ENCODE measurements at regions not wholly inside any gene's neighbourhood (a gene's known extent, or its start where the extent isn't known, plus 50 kb on each side); places are given as distances from the start of the nearest gene placed in this dataset.

DNA sequence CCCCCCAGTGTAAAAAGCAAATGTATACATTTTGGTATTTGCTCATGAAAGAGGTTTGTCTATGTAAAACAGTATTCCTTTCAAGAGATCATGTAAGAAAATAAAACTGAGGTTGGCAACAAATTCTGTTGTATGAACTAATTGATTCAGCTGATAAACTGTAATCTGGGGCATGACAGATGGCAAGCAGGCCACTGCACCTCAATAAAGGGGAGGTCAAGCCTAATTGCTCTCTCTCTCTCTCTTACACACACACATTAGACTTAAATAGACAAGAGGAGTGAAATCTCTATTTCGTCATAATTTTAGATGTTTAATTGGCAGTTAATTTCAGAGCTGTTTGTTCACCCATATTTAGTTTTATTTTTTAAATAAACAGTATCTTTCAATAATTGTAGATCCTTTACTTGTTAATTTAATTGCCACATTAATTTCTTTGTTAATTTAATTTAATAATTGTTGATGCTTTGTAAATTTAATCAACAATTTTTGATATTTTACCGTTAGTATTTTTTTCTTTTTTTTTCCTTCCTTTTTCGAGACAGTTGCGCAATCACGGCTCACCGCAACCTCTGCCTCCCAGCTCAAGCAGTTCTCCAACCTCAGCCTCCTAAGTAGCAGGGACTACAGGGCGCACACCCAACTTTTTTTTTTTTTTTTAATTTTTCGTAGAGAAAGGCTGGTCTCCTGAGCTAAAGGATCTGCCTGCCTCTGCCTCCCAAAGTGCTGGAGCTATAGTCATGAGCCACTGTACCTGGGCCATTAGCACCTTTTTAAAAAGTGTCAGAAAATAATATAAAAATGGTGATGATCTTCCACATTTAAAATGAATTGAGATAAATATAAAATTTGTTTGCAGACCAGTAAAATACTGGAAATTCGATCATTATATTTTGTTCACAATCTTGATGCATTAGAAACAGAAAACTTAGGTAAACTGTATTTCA is 577.7 kb downstream of the SLC16A7 start:
- H3K4me2 ChIP-seq (ENCODE audit: insufficient read depth, low read length) = no peak overlapping the region
- TF ChIP-seq ZNF764 (CRISPR knock-in tag; IDR thresholded peaks at IDR 0.05; ENCODE audit: low read depth) = no peak
- TF ChIP-seq MEIS2 (IDR thresholded peaks at IDR 0.05; ENCODE audit: partially characterized antibody) = no peak
- no peak for TF ChIP-seq ZNF224 (CRISPR knock-in tag; IDR thresholded peaks at IDR 0.05)
- no peak for TF ChIP-seq THAP7 (CRISPR knock-in tag; IDR thresholded peaks at IDR 0.05)
- no peak for TF ChIP-seq BCL6 (CRISPR knock-in tag; IDR thresholded peaks at IDR 0.05)
- no peak for TF ChIP-seq TRIM28 (IDR thresholded peaks at IDR 0.05)
- no peak for TF ChIP-seq SP2 (IDR thresholded peaks at IDR 0.05; ENCODE audit: extremely low read depth, low read depth, low read length, poor library complexity, severe bottlenecking)
- peak; percentile 80 for TF ChIP-seq CEBPG (CRISPR knock-in tag; IDR thresholded peaks at IDR 0.05)
- peak; percentile 77 to 99 for TF ChIP-seq CEBPG (tag; conservative IDR thresholded peaks at IDR 0.05 in 1 of 2, IDR thresholded peaks at IDR 0.05 in 1 of 2)
- no peak for TF ChIP-seq E2F4 (CRISPR knock-in tag; IDR thresholded peaks at IDR 0.05; ENCODE audit: low read depth)
- TF ChIP-seq CBX1 (IDR thresholded peaks at IDR 0.05; ENCODE audit: low read depth) = no peak
- no peak for TF ChIP-seq ZKSCAN8 (CRISPR knock-in tag; IDR thresholded peaks at IDR 0.05)
- TF ChIP-seq, protein P1, sequence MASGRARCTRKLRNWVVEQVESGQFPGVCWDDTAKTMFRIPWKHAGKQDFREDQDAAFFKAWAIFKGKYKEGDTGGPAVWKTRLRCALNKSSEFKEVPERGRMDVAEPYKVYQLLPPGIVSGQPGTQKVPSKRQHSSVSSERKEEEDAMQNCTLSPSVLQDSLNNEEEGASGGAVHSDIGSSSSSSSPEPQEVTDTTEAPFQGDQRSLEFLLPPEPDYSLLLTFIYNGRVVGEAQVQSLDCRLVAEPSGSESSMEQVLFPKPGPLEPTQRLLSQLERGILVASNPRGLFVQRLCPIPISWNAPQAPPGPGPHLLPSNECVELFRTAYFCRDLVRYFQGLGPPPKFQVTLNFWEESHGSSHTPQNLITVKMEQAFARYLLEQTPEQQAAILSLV (tag; IDR thresholded peaks at IDR 0.05) = peak; percentile 93
- no peak for TF ChIP-seq ELF2 (CRISPR knock-in tag; IDR thresholded peaks at IDR 0.05)
- no peak for TF ChIP-seq MAFK (IDR thresholded peaks at IDR 0.05; ENCODE audit: low read length)
- no peak for TF ChIP-seq ZBED1 (IDR thresholded peaks at IDR 0.05)
- peak; percentile 98 for TF ChIP-seq CEBPB (tag; IDR thresholded peaks at IDR 0.05)
- TF ChIP-seq SIN3A (IDR thresholded peaks at IDR 0.05; ENCODE audit: borderline replicate concordance in 2 of 2, control insufficient read depth in 1 of 2, low read depth in 2 of 2, low read length in 2 of 2) = no peak
- TF ChIP-seq ZFP36 (IDR thresholded peaks at IDR 0.05; ENCODE audit: low read depth, low read length, partially characterized antibody) = no peak
- TF ChIP-seq ZNF384 (IDR thresholded peaks at IDR 0.05; ENCODE audit: low read depth, low read length) = 0 out of 2 replicates have a peak, but pooled peaks have one; percentile 58
- peak; percentile 35 for TF ChIP-seq DACH1 (IDR thresholded peaks at IDR 0.05; ENCODE audit: partially characterized antibody)

More for the DNA sequence above, 577.7 kb downstream of the SLC16A7 start:
- 34% methylated on average over 9 of the region's 9 CpGs for WGBS (ENCODE audit: insufficient coverage, low coverage, missing lambda C conversion rate)
- Histone ChIP-seq H3K4me1 (replicated peaks in 1 of 2; ENCODE audit: control insufficient read depth in 2 of 2, insufficient read depth in 2 of 2, low read length in 2 of 2) (no peaks in the 10 kb centered on the region), H3K9me1 (ENCODE audit: control insufficient read depth, insufficient read depth, low read length) (no peaks in the 10 kb centered on the region), H3K9ac (ENCODE audit: insufficient read depth in 1 of 2, low read depth in 2 of 2, low read length in 2 of 2) (no peak overlapping the region), H3K79me2 (ENCODE audit: control insufficient read depth, insufficient read depth, low read length) (no peaks in the 10 kb centered on the region), H3K9me3 (replicated peaks; ENCODE audit: control insufficient read depth, insufficient read depth, low read depth, low read length) (no peaks in the 10 kb centered on the region), H3K4me3 (no peak overlapping the region), H3K27ac (ENCODE audit: extremely low read depth, low read depth, low read length) (no peak overlapping the region), H4K20me1 (replicated peaks; ENCODE audit: control insufficient read depth, insufficient read depth, low read length) (no peaks in the 10 kb centered on the region), H3K27me3 (ENCODE audit: control insufficient read depth in 2 of 2, insufficient read depth in 2 of 2, low read length in 2 of 2) (no peaks in the 10 kb centered on the region), H2AFZ (ENCODE audit: low read depth, low read length) (peak overlapping the region; percentile 36), H3K36me3 (ENCODE audit: control insufficient read depth, insufficient read depth, low read length) (no peaks in the 10 kb centered on the region)
- BruUV-seq (replicated peaks) = no TSS peak
- FAIRE-seq (no peak), ATAC-seq (peak; percentile 61), DNase-seq (ENCODE audit: extremely low read depth in 1 of 4, low spot score in 3 of 4) (peak in 1 of 4 experiments; percentile 11)
- intact Hi-C loops (cut with micrococcal nuclease) = no loop called here
- POLR2A ChIA-PET = interaction anchor here (0.6 kb wide), 1 partner anchor 17 kb away, joined by 3 read pairs; no protein-coding TSS in a partner anchor
- CTCF ChIA-PET (ENCODE audit: low intra/inter-chr PET ratio) = no interaction called here
- in situ Hi-C loops (cut with MboI) = no loop called here

All from K562 (cell line).